ENCODE measurements at regions not wholly inside any gene's neighbourhood (a gene's known extent, or its start where the extent isn't known, plus 50 kb on each side); places are given as distances from the start of the nearest gene placed in this dataset.
"Not testable (repeated sequence)": the region's sequence is repeated elsewhere in the genome, so short reads cannot be mapped to it uniquely, and the experiment has no call there.

DNA sequence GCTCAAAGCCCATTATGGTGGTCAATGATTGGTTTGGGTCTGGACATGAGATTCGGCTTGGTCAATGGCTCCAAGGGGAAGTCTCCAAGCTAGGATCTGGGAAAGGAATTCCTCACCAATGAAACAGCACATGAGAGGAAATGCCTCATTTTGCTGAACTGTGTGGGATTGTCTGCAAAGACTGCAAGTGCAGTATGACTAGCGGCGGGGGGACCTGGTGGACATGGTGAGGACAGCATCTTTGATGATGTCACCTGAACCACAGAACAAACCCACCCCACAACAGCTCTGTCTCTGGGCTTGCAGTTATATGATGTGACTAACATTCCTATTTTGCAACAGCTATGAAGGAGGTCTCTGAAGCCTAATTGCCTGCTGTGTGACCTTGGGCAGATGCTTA lies 50.6 kb upstream of the NKD1 start:
- DNase-seq: no peak

DNA sequence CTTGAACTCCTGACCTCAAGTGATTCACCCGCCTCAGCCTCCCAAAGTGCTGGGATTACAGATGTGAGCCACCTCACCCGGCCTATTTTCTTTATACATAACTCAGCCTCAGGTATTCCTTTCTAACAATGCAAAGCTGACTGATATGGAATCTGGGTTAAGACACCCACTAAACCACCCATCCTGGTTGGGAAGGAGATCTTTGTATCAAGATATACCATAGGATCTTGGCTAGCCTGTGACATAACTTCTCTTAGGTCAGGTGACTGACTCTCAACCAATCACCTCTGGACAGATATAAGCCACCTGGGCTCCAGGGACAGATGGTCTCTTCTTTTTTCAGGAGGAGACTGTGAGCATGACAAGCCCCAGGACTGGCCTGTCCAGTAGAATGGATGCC lies 51.2 kb upstream of the NKD1 start:
- DNase-seq: no peak

DNA sequence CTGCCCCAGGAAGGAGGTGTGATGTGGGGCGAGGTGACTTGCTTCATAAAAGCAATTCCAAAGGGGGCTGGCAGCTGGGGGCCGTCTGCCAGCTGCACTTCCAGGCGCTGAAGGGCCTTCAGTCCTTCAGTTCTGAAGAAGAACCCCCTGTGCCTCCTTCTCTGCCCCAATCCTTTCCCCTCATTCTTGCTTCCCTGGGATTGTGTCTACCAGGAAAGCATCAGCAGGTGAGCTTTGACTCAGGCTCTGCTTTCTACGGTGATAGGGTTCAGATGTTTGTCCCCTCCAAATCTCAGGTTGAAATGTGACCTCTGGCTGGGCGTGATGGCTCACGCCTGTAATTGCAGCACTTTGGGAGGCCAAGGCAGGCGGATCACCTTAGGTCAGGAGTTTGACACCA lies 52.5 kb upstream of the NKD1 start:
- no peak for DNase-seq

DNA sequence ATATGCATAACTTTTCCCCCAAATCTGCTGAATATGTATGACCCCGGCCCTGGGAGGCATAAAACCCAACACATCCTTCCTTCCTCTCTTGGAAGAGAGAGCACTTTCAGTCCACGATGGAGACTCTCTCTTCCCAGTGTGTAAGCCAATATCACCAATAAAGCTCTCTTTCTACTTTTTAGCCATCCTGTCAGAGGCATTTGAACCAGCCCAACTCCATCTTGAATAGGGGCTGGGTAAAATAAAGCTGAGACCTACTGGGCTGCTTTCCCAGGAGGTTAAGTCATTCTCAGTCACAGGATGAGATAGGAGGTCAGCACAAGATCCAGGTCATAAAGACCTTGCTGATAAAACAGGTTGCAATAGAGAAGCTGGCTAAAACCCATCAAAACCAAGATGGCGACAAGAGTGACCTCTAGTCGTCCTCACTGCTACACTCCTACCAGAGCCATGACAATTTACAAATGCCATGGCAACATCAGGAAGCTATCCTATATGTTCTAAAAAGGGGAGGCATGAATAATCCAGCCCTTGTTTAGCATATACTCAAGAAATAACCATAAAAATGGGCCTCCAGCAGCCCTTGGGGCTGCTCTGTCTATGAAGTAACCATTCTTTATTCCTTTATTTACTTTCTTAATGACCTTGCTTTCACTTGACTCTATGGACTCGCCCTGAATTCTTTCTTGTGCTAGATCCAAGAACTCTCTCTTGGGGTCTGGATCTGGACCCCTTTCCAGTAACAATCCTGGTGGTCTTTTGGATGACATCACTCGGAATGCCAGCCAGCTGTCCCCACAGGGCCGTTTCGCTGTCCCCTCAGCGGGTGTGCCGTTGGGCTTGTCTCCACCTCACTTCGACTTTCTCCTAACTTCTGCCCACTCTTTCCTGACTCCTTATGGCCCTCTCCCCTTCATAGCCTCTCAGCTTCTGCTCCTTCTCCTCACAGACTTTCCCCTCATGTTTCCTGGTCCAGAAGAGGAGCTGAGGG lies 53.4 kb upstream of the NKD1 start:
- DNase-seq: no peak

DNA sequence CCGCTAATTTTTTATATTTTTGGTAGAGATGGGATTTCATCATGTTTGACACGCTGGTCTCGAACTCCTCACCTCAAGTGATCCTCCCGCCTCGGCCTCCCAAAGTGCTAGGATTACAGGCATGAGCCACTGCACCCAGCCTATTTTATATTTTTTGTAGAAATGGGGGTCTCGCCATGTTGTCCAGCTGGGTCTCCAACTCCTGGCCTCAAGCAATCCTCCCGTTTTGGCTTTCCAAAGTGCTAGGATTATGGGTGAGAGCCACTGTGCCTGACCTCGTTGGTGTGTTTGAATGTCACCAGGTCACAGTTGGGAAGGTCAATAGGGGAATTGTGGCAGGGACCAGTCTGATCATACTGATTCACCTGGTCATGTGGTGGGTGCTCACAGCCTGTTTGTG lies 56.7 kb upstream of the NKD1 start:
- no peak for DNase-seq

DNA sequence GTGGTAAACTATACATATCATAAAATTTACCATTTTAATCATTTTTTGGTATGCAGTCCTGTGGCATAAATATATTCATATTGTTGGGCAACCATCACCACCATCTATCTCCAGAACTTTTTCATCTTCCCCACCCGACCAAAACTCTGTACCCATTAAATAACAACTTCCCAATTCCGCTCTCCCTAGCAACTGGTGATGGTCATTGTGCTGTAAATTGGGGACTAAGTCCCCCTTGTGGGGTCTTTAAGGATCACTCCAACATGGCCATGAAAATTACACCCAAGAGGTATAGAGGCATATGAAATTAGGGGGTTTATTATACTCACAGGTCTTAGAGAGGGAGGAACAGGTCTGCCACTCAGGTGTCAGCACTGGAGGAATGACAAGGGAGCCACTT lies 57.4 kb upstream of the NKD1 start:
- no peak for DNase-seq

DNA sequence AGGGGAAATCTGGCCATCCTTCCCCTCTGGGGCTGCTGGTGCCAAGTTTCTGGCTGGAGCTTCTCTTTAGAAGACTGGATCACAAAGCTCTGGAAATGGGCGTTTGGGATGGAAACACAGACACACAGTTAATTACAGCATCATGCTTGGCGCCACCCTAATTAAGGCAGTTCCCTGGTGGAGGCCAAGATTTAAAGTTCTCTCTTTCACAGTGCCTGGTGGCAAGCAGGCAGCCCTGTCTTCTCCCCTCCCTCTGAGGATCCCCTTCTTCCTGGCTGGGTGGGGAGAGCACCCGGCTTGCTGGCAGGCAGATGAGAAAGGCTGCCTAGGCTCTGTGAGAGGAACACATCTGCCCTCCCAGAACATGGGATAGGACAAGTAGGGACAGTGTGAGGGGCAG lies 59.0 kb upstream of the NKD1 start:
- DNase-seq: no peak

DNA sequence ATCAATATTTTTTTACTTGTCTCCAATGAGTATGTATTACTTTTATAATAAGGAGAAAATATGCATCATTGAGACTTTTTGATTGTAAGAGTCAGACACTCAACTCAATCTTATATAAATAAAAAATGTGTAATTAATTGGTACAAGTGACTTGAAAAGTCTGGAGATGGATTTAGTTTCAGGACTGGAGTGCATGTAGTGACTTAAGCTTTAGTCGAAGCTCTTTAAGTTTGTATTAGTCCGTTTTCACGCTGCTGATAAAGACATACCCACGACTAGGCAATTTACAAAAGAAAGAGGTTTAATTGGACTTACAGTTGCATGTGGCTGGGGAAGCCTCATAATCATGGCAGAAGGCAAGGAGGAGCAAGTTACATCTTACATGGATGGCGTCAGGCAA lies 60.7 kb upstream of the NKD1 start:
- no peak for DNase-seq

DNA sequence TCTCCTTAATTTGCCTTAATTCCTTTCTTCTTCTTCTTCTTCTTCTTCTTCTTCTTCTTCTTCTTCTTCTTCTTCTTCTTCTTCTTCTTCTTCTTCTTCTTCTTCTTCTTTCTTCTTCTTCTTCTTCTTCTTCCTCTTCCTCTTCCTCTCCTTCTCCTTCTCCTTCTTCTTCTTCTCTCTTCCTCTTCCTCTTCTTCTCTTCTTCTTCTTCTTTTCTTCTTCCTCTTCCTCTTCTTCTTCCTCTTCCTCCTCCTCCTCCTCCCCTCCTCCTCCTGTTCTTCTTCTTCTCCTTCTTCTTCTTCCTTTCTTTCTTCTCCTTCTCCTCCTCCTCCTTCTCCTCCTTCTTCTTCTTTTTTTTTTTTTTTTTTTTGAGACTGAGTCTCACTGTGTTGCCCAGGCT lies 62.0 kb upstream of the NKD1 start:
- DNase-seq: not testable (repeated sequence)

DNA sequence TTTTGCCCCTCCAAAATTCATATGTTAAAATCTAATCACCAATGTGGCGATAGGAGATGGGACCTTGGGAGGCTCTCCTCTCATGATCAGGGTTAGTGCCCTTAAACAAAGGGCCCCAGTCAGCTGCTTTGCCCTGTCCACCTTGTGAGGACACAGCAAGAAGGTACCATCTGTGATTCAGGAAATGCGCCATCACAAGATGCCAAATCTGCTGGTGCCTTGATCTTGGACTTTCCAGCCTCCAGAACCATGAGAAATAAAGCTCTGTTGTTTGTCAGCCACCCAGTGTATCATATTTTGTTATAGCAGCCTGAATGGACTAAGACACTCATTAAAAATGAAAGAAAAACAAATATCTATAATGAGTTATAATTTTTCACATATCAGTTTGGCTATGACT lies 63.0 kb upstream of the NKD1 start:
- DNase-seq: no peak

DNA sequence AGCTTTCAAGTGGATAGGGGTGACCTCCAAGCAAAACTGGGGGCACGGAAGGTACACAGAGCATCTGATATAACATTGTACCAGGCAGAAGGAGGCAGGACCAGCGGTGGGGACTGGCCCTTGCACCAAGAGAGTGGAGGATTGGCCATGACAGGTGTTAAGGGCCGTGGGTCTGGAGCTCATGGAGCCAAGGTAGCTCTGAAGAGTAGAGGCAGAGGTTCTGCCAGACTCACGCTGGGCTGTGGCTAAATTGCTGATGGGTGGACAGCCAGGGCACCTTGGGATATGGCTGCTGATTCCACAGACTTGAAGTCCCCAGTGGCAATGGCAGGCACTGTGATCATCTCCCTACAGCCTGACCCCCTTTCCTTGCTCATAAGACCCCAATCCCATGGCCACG lies 65.9 kb upstream of the NKD1 start:
- no peak for DNase-seq

DNA sequence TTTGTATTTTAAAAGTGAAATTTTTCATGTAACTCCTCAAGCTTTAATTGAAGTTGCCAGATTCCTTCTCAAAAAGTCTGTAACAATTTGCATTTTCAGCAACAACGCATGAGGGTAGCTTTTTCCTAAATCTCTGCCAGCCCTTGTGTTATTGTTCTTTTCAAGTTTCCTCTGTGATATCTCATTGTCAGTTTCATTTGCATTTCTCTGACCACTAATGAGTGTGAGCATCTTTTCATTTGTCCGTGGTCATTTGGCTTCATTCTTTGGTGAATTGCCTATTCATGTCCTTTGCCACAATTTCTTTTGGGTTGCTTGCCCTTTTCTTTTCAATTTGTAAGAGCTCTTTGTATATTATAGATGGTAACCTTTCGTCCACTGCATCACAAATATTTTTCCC lies 68.0 kb upstream of the NKD1 start:
- DNase-seq: no peak

DNA sequence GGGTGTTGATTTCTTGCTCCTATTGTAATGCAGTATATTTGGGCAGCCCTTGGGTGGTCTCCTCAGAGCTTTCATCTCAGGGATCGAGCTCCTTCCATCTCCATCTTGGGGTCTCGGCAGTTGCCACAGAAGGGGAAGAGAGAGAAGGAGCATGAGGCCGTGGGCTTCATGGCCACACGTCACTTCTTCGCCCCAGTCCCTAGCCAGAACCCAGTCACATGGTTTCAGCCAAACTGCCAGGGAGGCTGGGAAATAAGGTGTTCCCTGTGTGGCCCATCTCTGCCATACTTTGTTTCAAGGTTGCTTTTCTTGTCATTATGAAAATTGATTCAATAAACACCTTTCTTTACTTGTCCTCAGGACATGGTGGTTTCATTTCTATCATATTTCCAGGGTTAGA lies 68.4 kb upstream of the NKD1 start:
- DNase-seq: no peak

DNA sequence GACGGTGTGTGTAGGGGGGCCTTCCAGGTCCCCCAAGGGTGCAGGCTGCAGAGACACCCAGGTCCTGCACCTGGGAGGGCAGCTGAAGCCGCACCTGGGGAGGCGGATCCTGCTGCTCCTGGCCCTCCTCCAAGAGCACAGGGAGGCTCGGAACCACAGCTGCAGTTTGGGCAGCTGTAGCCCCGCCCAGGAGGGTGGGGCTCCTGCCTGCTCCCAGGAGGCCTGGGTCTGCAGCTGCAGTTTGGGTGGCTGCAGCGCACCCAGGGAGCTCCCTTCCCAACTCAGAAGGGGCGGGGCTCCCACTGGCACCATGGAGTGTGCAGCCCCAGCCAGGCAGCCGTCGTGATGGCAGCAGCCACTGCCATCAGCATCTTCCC lies 69.4 kb upstream of the NKD1 start:
- peak; percentile 89 for DNase-seq

DNA sequence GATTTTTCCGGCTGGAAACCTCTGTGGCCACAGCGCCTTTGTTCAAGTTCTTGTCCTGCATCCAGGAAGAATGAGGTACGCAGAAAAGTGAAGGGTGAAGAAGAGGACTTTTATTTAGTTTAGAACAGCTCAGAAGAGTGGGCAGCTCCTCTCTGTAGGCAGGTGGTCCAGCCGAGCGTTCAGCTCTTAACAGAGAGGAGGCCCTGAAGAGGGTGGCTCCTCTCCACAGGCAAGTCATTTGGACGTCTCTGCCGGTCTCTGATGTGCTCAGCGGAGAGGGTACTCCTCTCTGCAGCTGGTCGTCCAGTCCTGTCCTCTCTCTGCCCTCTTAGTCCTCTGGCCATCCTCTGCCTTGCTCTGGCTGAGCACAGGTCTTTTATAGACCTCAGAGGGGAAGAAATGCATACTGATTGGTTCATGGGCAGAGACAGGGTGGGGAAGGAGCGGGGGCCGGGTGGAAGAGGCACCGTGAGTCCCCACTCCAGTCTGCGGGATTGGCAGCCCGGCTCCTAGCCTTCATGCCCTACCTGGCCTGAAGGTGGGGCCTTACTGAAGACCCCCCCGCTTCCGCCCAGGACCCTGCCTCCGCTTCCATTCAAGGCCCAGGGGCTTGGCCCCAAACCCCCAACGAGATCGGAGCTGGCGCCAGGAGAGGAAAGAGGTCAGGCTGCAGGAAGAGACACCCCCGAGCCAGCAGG lies 70.0 kb upstream of the NKD1 start:
- DNase-seq: peak; percentile 84

DNA sequence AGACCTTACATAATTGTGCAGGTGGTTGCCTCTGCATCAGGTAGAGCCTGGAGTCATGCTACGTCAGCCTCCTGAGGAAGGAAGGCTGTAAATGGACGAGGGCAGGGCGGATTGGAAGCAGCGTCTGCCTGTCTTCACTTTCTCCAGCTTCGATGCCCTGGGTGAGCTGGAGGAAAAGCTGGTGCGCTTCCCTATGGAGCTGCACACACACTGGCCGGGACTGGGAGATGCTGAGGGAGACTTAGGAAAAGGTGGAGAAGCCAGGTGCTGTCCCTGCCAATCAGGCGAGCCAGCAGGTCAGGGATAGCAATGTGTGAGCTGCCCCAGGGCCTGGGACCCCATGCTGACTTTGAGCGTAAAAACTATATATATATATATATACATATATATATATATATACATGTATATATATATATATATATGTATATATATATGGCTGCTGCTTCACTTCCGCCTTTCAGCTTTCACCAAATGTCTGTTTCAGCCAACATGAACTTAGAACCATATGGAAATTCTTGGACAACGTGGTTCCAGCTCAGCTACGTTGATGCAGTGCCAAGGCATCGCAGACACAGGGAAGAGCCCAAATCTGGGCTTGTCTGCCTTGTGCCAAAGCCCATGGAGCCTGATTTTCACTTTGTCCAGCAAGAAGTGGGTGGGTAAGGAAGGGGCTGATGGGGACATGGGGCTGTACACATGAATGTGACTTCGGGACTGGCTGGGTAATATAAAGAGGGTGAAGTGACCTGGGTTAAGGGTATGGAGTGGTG lies 71.5 kb upstream of the NKD1 start:
- DNase-seq: no peak

DNA sequence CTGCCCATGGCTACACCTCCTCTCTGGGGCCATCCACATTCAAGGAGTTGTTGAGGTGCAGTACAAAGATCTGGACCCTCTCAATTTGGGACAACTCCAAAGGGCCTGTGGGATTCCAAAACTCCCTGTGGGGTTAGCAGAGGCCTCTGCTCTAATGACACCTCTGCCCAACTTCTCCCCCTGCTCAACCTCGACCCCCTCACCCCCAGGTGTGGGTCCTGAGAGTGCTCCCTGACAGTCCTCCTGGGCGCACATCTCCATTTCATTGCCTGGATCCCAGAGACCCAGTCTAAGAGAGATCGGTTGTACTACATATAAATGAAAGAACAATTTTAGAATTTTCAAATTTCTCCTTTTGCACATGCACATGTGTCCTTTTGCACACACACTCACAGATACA lies 73.0 kb upstream of the NKD1 start:
- DNase-seq: no peak

DNA sequence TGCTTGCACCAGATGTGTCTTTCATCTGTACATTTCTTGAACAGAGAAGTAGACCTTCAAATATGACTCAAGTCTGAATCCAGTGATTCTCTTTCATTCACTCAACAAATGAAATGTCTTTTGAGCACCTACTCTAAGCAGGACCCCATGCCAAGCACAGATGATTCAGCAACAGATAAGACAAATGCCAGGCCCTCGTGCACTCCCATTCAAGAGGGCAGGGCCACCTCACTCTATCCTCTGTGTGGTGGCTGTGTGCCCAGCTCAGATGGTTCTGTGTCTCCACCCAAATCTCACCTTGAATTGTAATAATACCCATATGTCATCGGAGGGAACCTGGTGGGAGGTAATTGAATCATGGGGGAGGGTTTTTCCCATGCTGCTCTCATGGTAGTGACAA lies 74.1 kb upstream of the NKD1 start:
- DNase-seq: peak; percentile 20

DNA sequence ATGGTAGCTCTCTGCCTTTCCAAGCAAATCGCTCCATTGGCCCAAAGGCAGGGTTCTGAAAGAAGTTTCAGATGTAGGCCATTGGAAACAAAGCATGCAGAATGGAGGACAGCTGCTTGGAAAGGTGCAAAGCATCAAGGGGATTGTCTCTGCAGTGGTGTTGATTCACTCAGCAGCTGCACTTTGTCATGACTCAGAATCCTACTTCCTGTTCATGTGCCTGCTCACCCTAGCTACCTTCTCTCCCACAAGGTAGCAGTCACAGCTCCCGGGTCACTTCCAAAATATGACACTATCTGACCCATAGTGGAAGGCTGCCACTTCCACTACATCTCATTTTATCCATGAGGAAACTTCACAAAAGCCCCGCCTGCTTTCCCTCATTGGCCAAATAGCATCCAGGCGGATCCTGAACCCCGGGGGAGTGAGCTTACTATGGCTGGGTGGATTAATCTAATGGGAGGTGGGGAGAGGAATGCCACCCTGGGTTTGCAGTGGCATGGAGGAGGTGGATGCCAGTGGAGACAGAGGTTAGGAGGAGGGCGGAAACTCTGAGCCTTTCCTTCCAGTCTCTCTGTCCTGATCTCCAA lies 74.7 kb upstream of the NKD1 start:
- peak; percentile 92 for DNase-seq

DNA sequence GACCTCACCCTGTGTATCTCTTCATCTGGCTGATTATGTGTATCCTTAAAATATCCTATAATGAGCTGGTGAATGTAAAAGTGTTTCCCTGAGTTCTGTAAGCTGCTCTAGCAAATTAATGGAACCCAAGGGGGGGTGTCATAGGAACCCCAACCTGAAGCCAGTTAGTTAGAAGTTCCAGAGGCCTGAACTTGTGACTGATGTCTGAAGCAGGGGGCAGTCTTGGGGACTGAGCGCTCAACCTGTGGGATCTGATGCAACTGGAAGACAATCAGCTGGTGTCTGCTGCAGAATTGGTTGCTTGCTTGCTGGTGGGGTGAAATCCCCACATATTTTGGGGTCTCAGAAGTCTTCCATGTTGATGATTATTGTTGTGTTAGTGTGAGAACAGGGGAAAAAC lies 75.7 kb upstream of the NKD1 start:
- DNase-seq: no peak

DNA sequence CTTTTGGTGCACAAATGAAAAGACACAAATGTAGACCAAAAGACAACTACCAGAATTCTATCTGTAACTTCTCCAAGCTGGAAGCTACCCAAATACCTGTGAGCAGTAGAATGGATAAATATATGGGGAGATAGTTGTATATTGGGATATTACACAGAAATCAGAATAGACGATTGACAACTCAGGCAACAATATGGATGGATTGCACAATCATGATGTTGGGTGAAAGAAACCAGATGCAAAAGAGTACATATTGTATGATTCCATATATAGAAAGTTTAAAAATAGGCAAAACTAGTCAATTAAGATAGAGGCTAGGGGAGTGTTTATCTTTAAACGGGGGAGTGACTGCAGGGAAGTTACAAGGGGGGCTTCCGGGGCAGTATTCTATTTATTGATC lies 77.5 kb upstream of the NKD1 start:
- DNase-seq: no peak

DNA sequence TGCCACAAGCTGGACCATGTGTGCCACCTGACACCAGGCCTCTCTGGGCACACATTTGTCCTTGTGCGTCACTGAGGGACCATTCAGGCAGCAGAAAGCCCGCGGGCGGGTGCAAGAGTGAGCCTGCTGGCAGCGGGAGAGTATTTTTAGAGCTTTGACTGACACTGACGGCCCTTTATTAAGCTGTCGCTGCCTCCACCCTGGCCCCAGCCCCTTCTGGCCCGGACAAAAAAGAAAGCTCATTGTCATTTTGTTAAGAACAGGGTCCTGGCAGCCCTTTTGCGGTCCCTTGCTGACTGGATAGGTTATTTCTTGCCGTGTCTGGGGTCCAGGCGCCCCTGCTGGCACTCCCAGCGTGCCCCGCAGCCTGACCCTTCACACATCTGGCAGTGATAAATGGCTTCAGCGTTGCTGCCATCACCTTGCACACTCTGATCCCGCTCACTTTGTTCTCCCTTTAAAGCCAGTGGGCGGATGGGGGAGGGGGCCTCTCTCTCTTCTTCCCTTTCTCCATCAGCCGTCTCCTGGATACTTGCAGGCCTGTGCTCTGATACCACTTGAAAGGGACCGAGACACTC lies 78.4 kb upstream of the NKD1 start:
- peak; percentile 23 for DNase-seq
